OCI-LY7 (cell line): ENCODE measurements at regions not wholly inside any gene's neighbourhood (a gene's known extent, or its start where the extent isn't known, plus 50 kb on each side); places are given as distances from the start of the nearest gene placed in this dataset.

Source experiments
- EZH2phosphoT487 ChIP-seq: fragments of 200-600 bp; sonication (generic); IDR thresholded peaks from 2 replicates; pipeline ENCODE4 v1.6.1; 2018; ENCODE audit warnings: low read depth, borderline replicate concordance, mild to moderate bottlenecking, mixed run types, antibody characterized with exemption, low read length, moderate library complexity, mixed read lengths
- TF ChIP-seq, protein P1 (sequence below): fragments of 200-600 bp; sonication (generic); conservative IDR thresholded peaks from 2 replicates; pipeline ENCODE4 v1.5.1; 2014; ENCODE audit warnings: mild to moderate bottlenecking, antibody characterized with exemption, low read length, moderate library complexity, mixed read lengths

DNA sequence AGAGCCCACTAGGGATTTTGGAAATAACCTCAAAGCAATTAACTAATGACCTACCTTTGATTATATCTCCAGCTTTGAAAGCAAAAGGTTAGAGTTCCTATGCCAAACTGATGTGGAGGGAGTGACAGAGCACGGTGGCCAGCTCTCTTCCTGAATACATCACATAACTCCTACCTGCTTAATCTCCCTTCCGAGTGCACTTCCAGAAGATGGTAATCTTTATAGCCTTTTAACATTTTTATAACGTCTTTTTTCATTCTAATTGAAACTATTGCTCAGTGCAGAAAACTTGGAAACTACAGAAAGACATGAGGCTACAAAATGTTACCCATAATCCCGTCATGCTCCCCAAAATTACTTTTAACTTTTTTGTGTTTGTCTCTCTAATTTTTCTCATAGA, 110.5 kb upstream of the COX10 start:
- TF ChIP-seq, protein P1, sequence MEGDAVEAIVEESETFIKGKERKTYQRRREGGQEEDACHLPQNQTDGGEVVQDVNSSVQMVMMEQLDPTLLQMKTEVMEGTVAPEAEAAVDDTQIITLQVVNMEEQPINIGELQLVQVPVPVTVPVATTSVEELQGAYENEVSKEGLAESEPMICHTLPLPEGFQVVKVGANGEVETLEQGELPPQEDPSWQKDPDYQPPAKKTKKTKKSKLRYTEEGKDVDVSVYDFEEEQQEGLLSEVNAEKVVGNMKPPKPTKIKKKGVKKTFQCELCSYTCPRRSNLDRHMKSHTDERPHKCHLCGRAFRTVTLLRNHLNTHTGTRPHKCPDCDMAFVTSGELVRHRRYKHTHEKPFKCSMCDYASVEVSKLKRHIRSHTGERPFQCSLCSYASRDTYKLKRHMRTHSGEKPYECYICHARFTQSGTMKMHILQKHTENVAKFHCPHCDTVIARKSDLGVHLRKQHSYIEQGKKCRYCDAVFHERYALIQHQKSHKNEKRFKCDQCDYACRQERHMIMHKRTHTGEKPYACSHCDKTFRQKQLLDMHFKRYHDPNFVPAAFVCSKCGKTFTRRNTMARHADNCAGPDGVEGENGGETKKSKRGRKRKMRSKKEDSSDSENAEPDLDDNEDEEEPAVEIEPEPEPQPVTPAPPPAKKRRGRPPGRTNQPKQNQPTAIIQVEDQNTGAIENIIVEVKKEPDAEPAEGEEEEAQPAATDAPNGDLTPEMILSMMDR: no peak
- no peak for TF ChIP-seq EZH2phosphoT487
